H9 (cell line): ENCODE measurements at regions not wholly inside any gene's neighbourhood (a gene's known extent, or its start where the extent isn't known, plus 50 kb on each side); places are given as distances from the start of the nearest gene placed in this dataset.

Experiments
- DNase-seq: peaks from one replicate; pipeline ENCODE4 v3.0.0-alpha.2; 2017
- H2AFZ ChIP-seq: one replicate; pipeline ENCODE4 v1.6.1; 2013; ENCODE audit warnings: mild to moderate bottlenecking, low read length, control low read depth, moderate library complexity
- H2AK5ac ChIP-seq: 2 replicates; pipeline ENCODE4 v1.6.1; 2013; ENCODE audit warnings: low read length, control low read depth, mixed read lengths; ENCODE audit not compliant: insufficient read length
- H2BK120ac ChIP-seq: one replicate; pipeline ENCODE4 v1.6.1; 2013; ENCODE audit warnings: low read depth, mild to moderate bottlenecking, low read length, control low read depth, inconsistent platforms; ENCODE audit not compliant: poor library complexity, severe bottlenecking
- H2BK12ac ChIP-seq: 2 replicates; pipeline ENCODE4 v1.6.1; 2013; ENCODE audit warnings: low read length, control low read depth, mixed read lengths, low read depth; ENCODE audit not compliant: insufficient read length
- H2BK15ac ChIP-seq: 2 replicates; pipeline ENCODE4 v1.6.1; 2013; ENCODE audit warnings: low read depth, low read length, control low read depth
- H2BK20ac ChIP-seq: one replicate; pipeline ENCODE4 v1.6.1; 2013; ENCODE audit warnings: low read depth, mild to moderate bottlenecking, low read length, control low read depth, inconsistent platforms; ENCODE audit not compliant: poor library complexity, severe bottlenecking
- H2BK5ac ChIP-seq: 2 replicates; pipeline ENCODE4 v1.6.1; 2013; ENCODE audit warnings: low read length, control low read depth, mixed read lengths; ENCODE audit not compliant: insufficient read length
- H3K14ac ChIP-seq: 2 replicates; pipeline ENCODE4 v1.6.1; 2013; ENCODE audit warnings: low read length, control low read depth; ENCODE audit not compliant: insufficient read depth
- H3K18ac ChIP-seq: 2 replicates; pipeline ENCODE4 v1.6.1; 2013; ENCODE audit warnings: low read depth, mild to moderate bottlenecking, mixed read lengths, low read length, control low read depth; ENCODE audit not compliant: insufficient read length
- H3K23ac ChIP-seq: 2 replicates; pipeline ENCODE4 v1.6.1; 2013; ENCODE audit warnings: low read length, control low read depth, mixed read lengths, low read depth; ENCODE audit not compliant: insufficient read length
- H3K23me2 ChIP-seq: 2 replicates; pipeline ENCODE4 v1.6.1; 2013; ENCODE audit warnings: low read depth, mild to moderate bottlenecking, mixed read lengths, low read length, control low read depth; ENCODE audit not compliant: insufficient read length, poor library complexity, severe bottlenecking
- H3K27ac ChIP-seq: 2 replicates; pipeline ENCODE4 v1.5.1; 2013; ENCODE audit warnings: low read length, control low read depth, mixed read lengths, low read depth; ENCODE audit not compliant: insufficient read length
- H3K27me3 ChIP-seq: 2 replicates; pipeline ENCODE4 v1.6.1; 2013; ENCODE audit warnings: low read length, control low read depth, inconsistent platforms; ENCODE audit not compliant: insufficient read depth
- H3K4ac ChIP-seq: 2 replicates; pipeline ENCODE4 v1.6.1; 2013; ENCODE audit warnings: low read depth, mild to moderate bottlenecking, control low read depth, inconsistent platforms, low read length, moderate library complexity
- H3K4me1 ChIP-seq: 2 replicates; pipeline ENCODE4 v1.6.1; 2013; ENCODE audit warnings: low read length, control low read depth, inconsistent platforms; ENCODE audit not compliant: insufficient read depth
- H3K4me2 ChIP-seq: 2 replicates; pipeline ENCODE4 v1.6.1; 2013; ENCODE audit warnings: low read length, control low read depth, mixed read lengths; ENCODE audit not compliant: insufficient read length, insufficient read depth
- H3K56ac ChIP-seq: 2 replicates; pipeline ENCODE4 v1.6.1; 2013; ENCODE audit warnings: low read depth, mild to moderate bottlenecking, mixed read lengths, low read length, control low read depth; ENCODE audit not compliant: insufficient read length
- H3K79me1 ChIP-seq: 2 replicates; pipeline ENCODE4 v1.6.1; 2013; ENCODE audit warnings: low read depth, mild to moderate bottlenecking, moderate library complexity, low read length, control low read depth, inconsistent platforms; ENCODE audit not compliant: insufficient read depth, poor library complexity, severe bottlenecking
- H3K79me2 ChIP-seq: 2 replicates; pipeline ENCODE4 v1.6.1; 2013; ENCODE audit warnings: low read length, control low read depth, inconsistent platforms; ENCODE audit not compliant: insufficient read depth
- H3K9ac ChIP-seq: 2 replicates; pipeline ENCODE4 v1.6.1; 2013; ENCODE audit warnings: low read length, control low read depth, mixed read lengths; ENCODE audit not compliant: insufficient read length; ENCODE audit errors: extremely low read depth
- H3K9me3 ChIP-seq: one replicate; pipeline ENCODE4 v1.6.1; 2013; ENCODE audit warnings: low read depth, low read length, inconsistent platforms; ENCODE audit not compliant: control insufficient read depth
- H3T11ph ChIP-seq: one replicate; pipeline ENCODE4 v1.6.1; 2013; ENCODE audit warnings: mild to moderate bottlenecking, low read length, control low read depth, inconsistent platforms
- H4K20me1 ChIP-seq: one replicate; pipeline ENCODE4 v1.6.1; 2013; ENCODE audit not compliant: control insufficient read depth, insufficient read length, insufficient read depth
- H4K5ac ChIP-seq: 2 replicates; pipeline ENCODE4 v1.6.1; 2013; ENCODE audit warnings: low read depth, mild to moderate bottlenecking, mixed read lengths, low read length, control low read depth; ENCODE audit not compliant: insufficient read length
- H4K8ac ChIP-seq: replicated peaks from 2 replicates; pipeline ENCODE4 v1.6.1; 2013; ENCODE audit warnings: low read length, control low read depth, mixed read lengths, low read depth; ENCODE audit not compliant: insufficient read length
- H4K91ac ChIP-seq: 2 replicates; pipeline ENCODE4 v1.6.1; 2013; ENCODE audit warnings: low read depth, mild to moderate bottlenecking, moderate library complexity, mixed read lengths, low read length, control low read depth; ENCODE audit not compliant: insufficient read length
- H3K27ac Mint-ChIP-seq, 3 experiments: 2 replicates in 2 of 3; 3 replicates in 1 of 3; pipeline ENCODE4 v1.8.0; 2020 to 2021; ENCODE audit warnings: mixed read lengths in 3 of 3, mild to moderate bottlenecking in 1 of 3, moderate library complexity in 1 of 3
- H3K27me3 Mint-ChIP-seq: 2 replicates; pipeline ENCODE4 v1.8.0; 2021; ENCODE audit warnings: low read depth, mild to moderate bottlenecking, moderate library complexity, mixed read lengths
- H3K36me3 Mint-ChIP-seq, 3 experiments: 2 replicates in 2 of 3; 3 replicates in 1 of 3; pipeline ENCODE4 v1.8.0; 2020 to 2021; ENCODE audit warnings: low read depth in 3 of 3, mixed read lengths in 3 of 3; ENCODE audit not compliant: insufficient read depth in 1 of 3
- H3K4me1 Mint-ChIP-seq, 2 experiments: 2 replicates each; pipeline ENCODE4 v1.8.0; 2020; ENCODE audit warnings: mixed read lengths in 2 of 2
- H3K4me3 Mint-ChIP-seq, 2 experiments: 2 replicates in 1 of 2; 3 replicates in 1 of 2; pipeline ENCODE4 v1.8.0; 2020 to 2021; ENCODE audit warnings: mild to moderate bottlenecking in 2 of 2, mixed read lengths in 2 of 2, moderate library complexity in 1 of 2
- H3K9me3 Mint-ChIP-seq, 2 experiments: 2 replicates in 1 of 2; 3 replicates in 1 of 2; pipeline ENCODE4 v1.8.0; 2020; ENCODE audit warnings: mild to moderate bottlenecking in 2 of 2, mixed read lengths in 2 of 2, moderate library complexity in 1 of 2
- CTCF ChIP-seq: fragments of 200-600 bp; sonication (generic); conservative IDR thresholded peaks from 3 replicates; pipeline ENCODE4 v1.8.0; 2021; ENCODE audit warnings: antibody characterized with exemption, mild to moderate bottlenecking
- WGBS: extraction: QIAGEN DNeasy Blood & Tissue Kit; methylation state at CpG from one replicate; pipeline ENCODE4 v1.1.7; 2013; ENCODE audit warnings: missing lambda C conversion rate, low lambda C conversion rate, mixed read lengths; ENCODE audit not compliant: insufficient read length; ENCODE audit errors: extremely low coverage; 5-methylcytosine and 5-hydroxymethylcytosine counted together

DNA sequence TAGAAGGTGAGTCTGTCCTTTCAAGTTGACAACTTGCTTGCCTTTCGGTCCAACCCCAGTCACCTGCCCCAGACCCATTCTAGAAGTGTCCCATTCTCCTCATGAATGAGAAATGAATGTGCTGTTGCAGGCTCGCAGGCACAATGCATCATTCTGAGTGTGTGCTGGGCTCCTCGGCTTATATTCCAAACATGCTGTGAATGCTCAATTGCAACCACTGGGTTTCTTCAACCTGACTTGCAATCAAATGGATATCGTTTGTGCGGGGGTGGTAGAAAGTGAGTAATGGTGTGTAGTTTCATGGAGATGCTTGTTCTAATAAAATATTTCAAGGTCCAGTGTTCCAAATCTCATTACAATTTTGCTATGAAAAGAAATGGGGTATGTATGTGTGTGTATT is 256.6 kb upstream of the IL12B start:
- no peak for DNase-seq
- Histone ChIP-seq H2BK120ac (no peak overlapping the region), H3T11ph (no peak overlapping the region), H3K14ac (no peak overlapping the region), H3K18ac (no peak overlapping the region), H4K20me1 (no peaks in the 10 kb centered on the region), H2AFZ (no peak overlapping the region), H3K23me2 (no peaks in the 10 kb centered on the region), H3K4me2 (no peak overlapping the region), H3K9me3 (no peaks in the 10 kb centered on the region), H2BK5ac (no peak overlapping the region), H3K56ac (no peak overlapping the region), H4K91ac (no peak overlapping the region), H3K79me1 (no peaks in the 10 kb centered on the region), H4K5ac (no peak overlapping the region), H3K79me2 (no peaks in the 10 kb centered on the region), H2BK12ac (no peak overlapping the region), H3K27me3 (no peaks in the 10 kb centered on the region), H3K23ac (no peak overlapping the region), H2AK5ac (no peak overlapping the region), H2BK15ac (no peak overlapping the region), H4K8ac (no peak overlapping the region), H3K4ac (no peak overlapping the region), H3K27ac (no peak overlapping the region), H3K9ac (no peak overlapping the region), H3K4me1 (no peaks in the 10 kb centered on the region), H2BK20ac (no peak overlapping the region)
- no peaks in the 10 kb centered on the region for H3K4me1 Mint-ChIP-seq
- H3K36me3 Mint-ChIP-seq: no peaks in the 10 kb centered on the region
- no peak overlapping the region for H3K4me3 Mint-ChIP-seq
- TF ChIP-seq CTCF: no peak
- WGBS: no CpG with 5 or more reads among the region's 5 CpGs
- H3K9me3 Mint-ChIP-seq: peaks cover 0 to 3% of the 10 kb centered on the region in 2 experiments; a peak in 3 of 5 replicates
- peaks cover 2% of the 10 kb centered on the region; the same call in 1 of the 2 replicates for H3K27me3 Mint-ChIP-seq
- no peak overlapping the region for H3K27ac Mint-ChIP-seq
